Fibroblast of the aortic adventitia (primary cell): ENCODE measurements at regions not wholly inside any gene's neighbourhood (a gene's known extent, or its start where the extent isn't known, plus 50 kb on each side); places are given as distances from the start of the nearest gene placed in this dataset.
"Not testable (repeated sequence)": the region's sequence is repeated elsewhere in the genome, so short reads cannot be mapped to it uniquely, and the experiment has no call there.

Source experiments
- DNase-seq: peaks from one replicate; pipeline ENCODE4 v3.0.0-alpha.2; 2010; ENCODE audit warnings: low read depth
- H3K4me3 ChIP-seq: 2 replicates; pipeline ENCODE4 v1.5.1; 2011; ENCODE audit warnings: low read depth, mild to moderate bottlenecking, control low read depth, low read length, moderate library complexity
- TF ChIP-seq, protein P1 (sequence below): IDR thresholded peaks from 2 replicates; pipeline ENCODE4 v1.5.1; 2011; ENCODE audit warnings: mild to moderate bottlenecking, low read length, control low read depth, inconsistent platforms; ENCODE audit not compliant: insufficient read depth

DNA sequence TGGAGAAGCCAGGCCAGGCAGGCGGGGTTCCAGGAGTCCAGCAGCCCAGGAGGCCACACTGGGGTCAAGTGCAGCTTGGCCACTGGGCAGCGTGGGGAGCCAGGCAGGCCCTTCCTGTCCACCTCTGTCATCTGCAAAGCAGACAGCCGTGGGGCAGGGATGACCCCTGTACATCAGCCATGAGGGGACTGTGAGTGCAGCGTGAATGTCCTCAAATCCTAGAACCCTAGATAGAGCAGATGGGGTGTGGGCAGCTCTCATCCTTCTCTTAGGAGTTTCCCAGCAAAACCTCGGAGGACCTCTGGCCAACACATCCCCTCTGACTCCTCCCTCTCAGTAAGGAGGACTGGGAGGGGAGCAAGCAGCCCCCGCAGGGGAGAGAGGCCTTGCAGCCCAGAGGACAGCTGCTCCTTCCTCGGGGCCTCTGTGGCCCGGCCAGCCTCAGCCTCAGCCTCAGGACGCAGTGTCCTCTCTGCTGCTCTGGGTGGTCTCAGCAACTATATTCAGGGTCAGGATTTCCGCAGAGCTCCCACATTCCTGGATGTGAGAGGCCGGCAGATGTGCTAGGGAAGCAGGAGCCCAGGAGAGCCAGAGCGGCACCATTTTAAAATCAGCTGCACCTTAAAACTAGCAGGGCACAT is 820.5 kb downstream of the BRD1 start:
- TF ChIP-seq, protein P1, sequence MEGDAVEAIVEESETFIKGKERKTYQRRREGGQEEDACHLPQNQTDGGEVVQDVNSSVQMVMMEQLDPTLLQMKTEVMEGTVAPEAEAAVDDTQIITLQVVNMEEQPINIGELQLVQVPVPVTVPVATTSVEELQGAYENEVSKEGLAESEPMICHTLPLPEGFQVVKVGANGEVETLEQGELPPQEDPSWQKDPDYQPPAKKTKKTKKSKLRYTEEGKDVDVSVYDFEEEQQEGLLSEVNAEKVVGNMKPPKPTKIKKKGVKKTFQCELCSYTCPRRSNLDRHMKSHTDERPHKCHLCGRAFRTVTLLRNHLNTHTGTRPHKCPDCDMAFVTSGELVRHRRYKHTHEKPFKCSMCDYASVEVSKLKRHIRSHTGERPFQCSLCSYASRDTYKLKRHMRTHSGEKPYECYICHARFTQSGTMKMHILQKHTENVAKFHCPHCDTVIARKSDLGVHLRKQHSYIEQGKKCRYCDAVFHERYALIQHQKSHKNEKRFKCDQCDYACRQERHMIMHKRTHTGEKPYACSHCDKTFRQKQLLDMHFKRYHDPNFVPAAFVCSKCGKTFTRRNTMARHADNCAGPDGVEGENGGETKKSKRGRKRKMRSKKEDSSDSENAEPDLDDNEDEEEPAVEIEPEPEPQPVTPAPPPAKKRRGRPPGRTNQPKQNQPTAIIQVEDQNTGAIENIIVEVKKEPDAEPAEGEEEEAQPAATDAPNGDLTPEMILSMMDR: no peak
- DNase-seq: no peak

DNA sequence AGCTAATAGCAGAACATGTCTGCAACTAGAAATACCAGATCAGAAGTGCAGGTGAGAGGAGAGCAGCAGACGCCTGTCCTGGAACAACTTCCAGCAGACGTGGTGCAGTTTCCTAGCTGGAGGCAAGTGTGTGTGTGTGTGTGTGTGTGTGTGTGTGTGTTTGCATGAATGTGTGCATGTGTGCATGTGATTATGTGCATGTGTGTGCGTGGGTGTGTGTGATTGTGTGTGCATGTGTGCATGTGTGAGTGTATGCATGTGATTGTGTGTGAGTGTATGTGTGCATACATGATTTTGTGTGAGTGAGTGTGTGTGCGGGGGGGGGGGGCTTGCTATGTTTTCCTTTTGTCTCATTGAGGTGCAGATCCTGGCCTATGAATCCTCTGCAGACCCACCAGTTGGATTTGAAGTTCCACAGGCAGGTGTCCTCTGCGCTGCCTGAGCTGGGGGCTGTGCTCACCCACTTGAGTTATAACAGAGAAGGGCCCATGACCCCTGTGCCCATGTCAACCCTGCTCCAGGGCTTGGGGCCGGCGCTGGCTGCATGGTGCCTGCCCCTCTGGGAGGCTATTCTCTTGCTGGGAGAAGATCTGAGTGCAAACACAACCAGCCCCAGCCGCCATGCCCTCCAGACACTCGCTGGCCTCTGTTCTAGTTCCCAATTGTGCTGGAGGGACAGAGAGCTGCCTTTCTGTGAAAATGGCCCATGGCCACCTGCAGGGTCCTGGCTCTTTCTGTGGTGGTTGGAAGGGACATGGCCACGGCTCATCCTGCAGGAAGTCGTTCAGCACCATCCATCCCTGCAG is 821.3 kb downstream of the BRD1 start:
- H3K4me3 ChIP-seq: no peak overlapping the region
- no peak for DNase-seq
- TF ChIP-seq, protein P1: no peak

More for the DNA sequence above, 820.5 kb downstream of the BRD1 start:
- H3K4me3 ChIP-seq: no peak overlapping the region

DNA sequence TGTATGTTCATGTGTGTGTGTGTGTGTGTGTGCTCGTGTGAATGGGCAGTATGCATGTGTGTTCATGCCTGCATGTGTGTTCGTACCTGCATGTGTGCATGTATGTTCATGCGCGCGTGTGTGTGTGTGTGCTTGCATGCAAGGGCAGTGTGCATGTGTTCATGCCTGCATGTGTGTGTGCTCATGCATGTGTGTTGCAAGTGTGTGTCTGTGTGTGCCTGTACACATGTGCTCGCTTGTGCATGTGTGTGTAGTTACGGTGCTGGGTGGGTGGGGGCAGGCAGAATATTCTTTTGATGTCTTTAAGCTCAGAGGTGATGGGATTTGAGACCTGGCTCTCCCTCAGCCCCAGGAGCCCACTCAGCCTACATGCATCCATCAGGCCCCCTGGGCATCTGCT is 822.1 kb downstream of the BRD1 start:
- no peak overlapping the region for H3K4me3 ChIP-seq
- no peak for DNase-seq
- TF ChIP-seq, protein P1: no peak

DNA sequence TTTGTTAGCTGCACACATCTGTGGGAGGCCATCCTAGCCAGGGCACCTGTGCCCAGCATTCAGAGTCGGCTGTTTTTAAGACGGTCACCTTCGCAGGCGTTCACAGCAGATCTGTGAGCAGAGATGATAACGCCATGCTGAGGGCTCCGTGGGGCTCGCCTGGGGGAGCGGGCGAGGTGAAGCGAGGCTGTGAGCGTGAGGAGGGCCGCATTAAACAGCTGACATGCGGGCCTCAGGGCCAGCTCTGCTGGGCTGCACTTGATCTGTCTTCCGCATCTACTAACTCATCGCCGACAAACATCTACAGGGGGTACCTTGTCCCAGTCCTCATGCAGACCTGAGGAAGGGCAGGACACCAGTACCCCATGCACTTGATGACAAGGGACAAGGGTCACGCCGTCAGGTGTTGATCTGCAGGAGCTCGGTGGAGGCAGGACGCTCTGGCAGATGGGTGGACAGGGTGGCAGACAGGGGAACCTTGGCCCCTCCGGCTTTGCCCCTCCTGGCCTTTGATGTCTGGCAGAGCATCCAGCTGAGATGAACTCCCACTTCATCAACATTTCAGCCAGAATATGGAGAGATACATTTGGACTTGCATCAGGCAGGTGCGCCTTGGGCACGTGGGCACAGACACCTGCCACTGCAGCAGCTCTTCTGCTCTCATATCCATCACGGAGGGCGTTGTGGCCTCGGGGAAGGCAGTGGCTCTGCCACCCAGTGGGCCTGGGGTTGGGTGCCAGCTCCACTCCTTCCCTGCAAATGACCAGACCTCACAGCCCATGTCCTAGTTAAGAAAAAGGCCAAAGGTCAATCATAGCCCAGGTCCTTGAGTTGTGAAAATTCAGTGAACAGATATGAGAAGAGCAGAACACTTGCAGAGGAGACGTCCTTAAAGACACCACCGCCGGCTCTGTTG is 822.9 kb downstream of the BRD1 start:
- TF ChIP-seq, protein P1: no peak
- DNase-seq: no peak
- H3K4me3 ChIP-seq: no peak overlapping the region

DNA sequence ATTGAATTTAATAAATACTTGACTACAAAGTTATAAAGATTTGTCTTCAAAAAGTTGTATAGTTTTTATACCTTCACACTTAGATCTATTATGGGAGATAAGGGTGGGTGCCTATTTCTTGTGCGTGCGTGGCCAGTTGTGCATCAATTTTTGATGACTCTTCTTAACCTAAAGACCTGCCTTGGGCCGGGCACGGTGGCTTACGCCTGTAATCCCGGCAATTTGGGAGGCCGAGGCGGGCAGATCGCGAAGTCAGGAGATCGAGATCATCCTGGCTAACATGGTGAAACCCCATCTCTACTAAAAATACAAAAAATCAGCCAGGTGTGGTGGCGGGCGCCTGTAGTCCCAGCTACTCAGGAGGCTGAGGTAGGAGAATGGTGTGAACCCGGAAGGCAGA is 830.1 kb downstream of the BRD1 start:
- H3K4me3 ChIP-seq: not testable (repeated sequence)

DNA sequence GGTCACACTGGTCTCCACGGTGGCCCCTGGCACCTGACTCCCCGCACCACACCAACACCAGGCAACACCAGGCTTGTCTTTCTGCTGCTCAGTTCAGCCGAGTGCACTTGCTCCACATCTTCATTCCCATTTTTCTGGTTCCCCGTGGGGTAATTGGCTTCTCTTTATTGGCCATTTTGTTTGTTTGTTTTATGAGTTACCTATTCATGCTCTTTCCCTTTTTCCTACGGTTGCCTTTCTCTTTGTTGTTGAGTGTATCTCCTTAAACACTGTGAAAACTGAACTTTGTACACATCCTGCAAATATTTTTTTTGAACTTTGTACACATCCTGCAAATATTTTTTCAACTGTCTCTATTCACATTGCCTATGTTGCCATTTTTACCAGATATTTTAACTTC is 834.0 kb downstream of the BRD1 start:
- no peak overlapping the region for H3K4me3 ChIP-seq
- TF ChIP-seq, protein P1: no peak
- no peak for DNase-seq

More for the DNA sequence above, 830.1 kb downstream of the BRD1 start:
- not testable (repeated sequence) for DNase-seq

DNA sequence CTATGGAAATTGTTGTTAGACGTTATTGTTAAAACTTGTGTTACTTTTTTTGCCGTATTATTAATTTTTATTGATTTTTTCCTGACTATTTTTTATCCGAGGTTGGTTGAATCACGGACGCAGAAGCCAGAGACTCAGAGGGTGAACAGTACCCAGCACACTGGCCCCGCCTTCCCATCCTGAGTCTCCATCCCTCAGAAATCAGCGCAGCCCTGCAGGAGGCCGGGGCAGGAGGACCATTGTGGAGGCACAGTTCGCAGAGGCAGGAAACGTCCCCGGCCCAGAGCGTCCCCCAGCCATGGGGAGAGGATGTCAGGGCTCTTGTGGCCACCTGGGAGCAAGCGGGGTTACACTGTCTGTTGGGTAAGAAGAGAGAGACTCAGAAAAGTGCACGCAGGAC is 843.0 kb downstream of the BRD1 start:
- DNase-seq: no peak
- no peak overlapping the region for H3K4me3 ChIP-seq
- TF ChIP-seq, protein P1: no peak
